Panc1 (cell line): ENCODE measurements at regions not wholly inside any gene's neighbourhood (a gene's known extent, or its start where the extent isn't known, plus 50 kb on each side); places are given as distances from the start of the nearest gene placed in this dataset.

Experiments
- ATAC-seq: fragments of 200-7000 bp; cut with Tn5 transposase; 2 replicates; pipeline ENCODE4 v1.9.1; 2020; ENCODE audit warnings: mild to moderate bottlenecking, moderate library complexity
- BruUV-seq: library from RNA; stranded (reverse); fragments of 400-500 nt; replicated peaks from 2 replicates; lab custom pipeline; 2021; lab: Mats Ljungman, UMichigan
- CTCF ChIA-PET: fragments of 300-600 bp; sonication (Branson Sonifier 250); formaldehyde crosslinking; loops from one replicate; lab custom pipeline; 2022; ENCODE audit warnings: antibody characterized with exemption; lab: Charles Lee
- POLR2A ChIA-PET: fragments of 300-600 bp; sonication (Branson Sonifier 250); formaldehyde crosslinking; loops from one replicate; lab custom pipeline; 2022; ENCODE audit warnings: antibody characterized with exemption; lab: Charles Lee
- DNase-seq: peaks from one replicate; pipeline ENCODE4 v3.0.0-alpha.2; 2010; ENCODE audit warnings: low read depth, low spot score
- H3K27ac ChIP-seq: 2 replicates; pipeline ENCODE4 v1.5.1; 2011; ENCODE audit warnings: mild to moderate bottlenecking, low read length, inconsistent platforms
- H3K27me3 ChIP-seq: fragments of 200-500 bp; sonication (Bioruptor generic); 2 replicates; pipeline ENCODE4 v1.6.0; 2014; ENCODE audit warnings: low read length, inconsistent platforms; ENCODE audit not compliant: control insufficient read depth, insufficient read depth
- H3K36me3 ChIP-seq: fragments of 200-500 bp; sonication (Bioruptor generic); 2 replicates; pipeline ENCODE4 v1.5.1; 2014; ENCODE audit warnings: inconsistent platforms, mild to moderate bottlenecking, low read length, moderate library complexity; ENCODE audit not compliant: control insufficient read depth, insufficient read depth
- H3K4me1 ChIP-seq: 2 replicates; pipeline ENCODE4 v1.5.1; 2011; ENCODE audit warnings: inconsistent platforms, mild to moderate bottlenecking, low read length, moderate library complexity; ENCODE audit not compliant: control insufficient read depth, insufficient read depth
- H3K4me3 ChIP-seq, 2 experiments: 2 replicates each; pipeline ENCODE4 v1.5.1; 2011 to 2012; ENCODE audit warnings: low read depth in 2 of 2, low read length in 2 of 2, mild to moderate bottlenecking in 2 of 2, inconsistent platforms in 1 of 2, moderate library complexity in 1 of 2
- H3K9me3 ChIP-seq: fragments of 200-500 bp; sonication (Bioruptor generic); 2 replicates; pipeline ENCODE4 v1.5.1; 2014; ENCODE audit warnings: low read depth, mild to moderate bottlenecking, inconsistent platforms, low read length, moderate library complexity; ENCODE audit not compliant: control insufficient read depth, insufficient read depth
- POLR2AphosphoS5 ChIP-seq: IDR thresholded peaks from 2 replicates; pipeline ENCODE4 v1.6.1; 2012; ENCODE audit warnings: mild to moderate bottlenecking, low read depth, low read length, moderate library complexity
- SIN3A ChIP-seq: IDR thresholded peaks from 2 replicates; pipeline ENCODE4 v1.6.1; 2012; ENCODE audit warnings: low read depth, mild to moderate bottlenecking, low read length, moderate library complexity, borderline replicate concordance; ENCODE audit not compliant: insufficient read depth
- TCF7L2 ChIP-seq: IDR thresholded peaks from 2 replicates; pipeline ENCODE4 v1.6.1; 2011; ENCODE audit warnings: mild to moderate bottlenecking, low read depth, low read length, inconsistent platforms
- in situ Hi-C: cut with HindIII; loops from 2 replicates; pipeline ENCODE4 v1.10.0; 2016; ENCODE audit warnings: low sequenced_read_pairs, low pct_unique_long_range_greater_than_20kb
- intact Hi-C: fragments of 100-400 bp; cut with micrococcal nuclease; formaldehyde crosslinking; loops from one replicate; pipeline ENCODE4 v1.10.0; 2022; ENCODE audit not compliant: unreplicated experiment
- TF ChIP-seq, protein P1 (sequence below), 2 experiments: IDR thresholded peaks; 2 replicates each; pipeline ENCODE4 v1.6.1; 2011 to 2012; ENCODE audit warnings: low read depth in 2 of 2, control low read depth in 1 of 2, low read length in 1 of 2, mild to moderate bottlenecking in 1 of 2, moderate library complexity in 1 of 2; ENCODE audit not compliant: insufficient read depth in 1 of 2
- TF ChIP-seq, protein P2 (sequence below): fragments of 450-650 bp; IDR thresholded peaks from 2 replicates; pipeline ENCODE4 v1.5.1; 2017; ENCODE audit warnings: mild to moderate bottlenecking

DNA sequence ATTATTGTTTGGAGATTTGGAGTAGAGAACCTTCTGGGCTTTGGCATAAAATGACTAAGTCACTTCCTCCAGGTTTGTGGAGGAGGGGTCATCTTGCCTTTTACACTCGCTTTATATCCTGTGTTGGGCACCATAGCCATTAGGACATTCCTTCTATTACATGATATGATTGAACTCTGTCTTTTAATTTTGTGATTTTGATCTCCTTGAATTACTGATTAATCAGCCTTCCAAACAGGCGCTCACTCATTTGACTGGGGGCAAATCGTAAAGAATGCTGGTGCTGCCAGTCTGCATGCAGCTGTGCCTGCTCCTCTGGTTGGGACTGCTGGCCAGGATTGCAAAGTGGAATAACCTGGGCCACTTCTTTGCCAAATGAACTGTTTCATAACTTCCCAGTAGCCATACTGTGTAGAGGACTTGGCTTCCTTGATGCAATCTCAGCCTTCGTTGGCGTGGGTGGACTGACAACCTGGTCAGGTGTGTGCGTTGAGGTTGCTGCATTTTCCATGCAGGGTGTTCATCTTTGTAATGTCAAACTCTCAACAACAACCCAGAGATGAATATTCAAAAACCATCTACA lies 65.9 kb upstream of the RAB11FIP2 start:
- ChIA-PET POLR2A (no interaction called here), CTCF (no interaction called here)
- no peaks in the 10 kb centered on the region for H3K27me3 ChIP-seq
- TF ChIP-seq, protein P1, sequence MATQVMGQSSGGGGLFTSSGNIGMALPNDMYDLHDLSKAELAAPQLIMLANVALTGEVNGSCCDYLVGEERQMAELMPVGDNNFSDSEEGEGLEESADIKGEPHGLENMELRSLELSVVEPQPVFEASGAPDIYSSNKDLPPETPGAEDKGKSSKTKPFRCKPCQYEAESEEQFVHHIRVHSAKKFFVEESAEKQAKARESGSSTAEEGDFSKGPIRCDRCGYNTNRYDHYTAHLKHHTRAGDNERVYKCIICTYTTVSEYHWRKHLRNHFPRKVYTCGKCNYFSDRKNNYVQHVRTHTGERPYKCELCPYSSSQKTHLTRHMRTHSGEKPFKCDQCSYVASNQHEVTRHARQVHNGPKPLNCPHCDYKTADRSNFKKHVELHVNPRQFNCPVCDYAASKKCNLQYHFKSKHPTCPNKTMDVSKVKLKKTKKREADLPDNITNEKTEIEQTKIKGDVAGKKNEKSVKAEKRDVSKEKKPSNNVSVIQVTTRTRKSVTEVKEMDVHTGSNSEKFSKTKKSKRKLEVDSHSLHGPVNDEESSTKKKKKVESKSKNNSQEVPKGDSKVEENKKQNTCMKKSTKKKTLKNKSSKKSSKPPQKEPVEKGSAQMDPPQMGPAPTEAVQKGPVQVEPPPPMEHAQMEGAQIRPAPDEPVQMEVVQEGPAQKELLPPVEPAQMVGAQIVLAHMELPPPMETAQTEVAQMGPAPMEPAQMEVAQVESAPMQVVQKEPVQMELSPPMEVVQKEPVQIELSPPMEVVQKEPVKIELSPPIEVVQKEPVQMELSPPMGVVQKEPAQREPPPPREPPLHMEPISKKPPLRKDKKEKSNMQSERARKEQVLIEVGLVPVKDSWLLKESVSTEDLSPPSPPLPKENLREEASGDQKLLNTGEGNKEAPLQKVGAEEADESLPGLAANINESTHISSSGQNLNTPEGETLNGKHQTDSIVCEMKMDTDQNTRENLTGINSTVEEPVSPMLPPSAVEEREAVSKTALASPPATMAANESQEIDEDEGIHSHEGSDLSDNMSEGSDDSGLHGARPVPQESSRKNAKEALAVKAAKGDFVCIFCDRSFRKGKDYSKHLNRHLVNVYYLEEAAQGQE (IDR thresholded peaks at IDR 0.05; ENCODE audit: insufficient read depth in 1 of 2, low read depth in 2 of 2, low read length in 1 of 2), result no peak
- TF ChIP-seq POLR2AphosphoS5 (no peak), TCF7L2 (no peak), SIN3A (no peak)
- TF ChIP-seq, protein P2, sequence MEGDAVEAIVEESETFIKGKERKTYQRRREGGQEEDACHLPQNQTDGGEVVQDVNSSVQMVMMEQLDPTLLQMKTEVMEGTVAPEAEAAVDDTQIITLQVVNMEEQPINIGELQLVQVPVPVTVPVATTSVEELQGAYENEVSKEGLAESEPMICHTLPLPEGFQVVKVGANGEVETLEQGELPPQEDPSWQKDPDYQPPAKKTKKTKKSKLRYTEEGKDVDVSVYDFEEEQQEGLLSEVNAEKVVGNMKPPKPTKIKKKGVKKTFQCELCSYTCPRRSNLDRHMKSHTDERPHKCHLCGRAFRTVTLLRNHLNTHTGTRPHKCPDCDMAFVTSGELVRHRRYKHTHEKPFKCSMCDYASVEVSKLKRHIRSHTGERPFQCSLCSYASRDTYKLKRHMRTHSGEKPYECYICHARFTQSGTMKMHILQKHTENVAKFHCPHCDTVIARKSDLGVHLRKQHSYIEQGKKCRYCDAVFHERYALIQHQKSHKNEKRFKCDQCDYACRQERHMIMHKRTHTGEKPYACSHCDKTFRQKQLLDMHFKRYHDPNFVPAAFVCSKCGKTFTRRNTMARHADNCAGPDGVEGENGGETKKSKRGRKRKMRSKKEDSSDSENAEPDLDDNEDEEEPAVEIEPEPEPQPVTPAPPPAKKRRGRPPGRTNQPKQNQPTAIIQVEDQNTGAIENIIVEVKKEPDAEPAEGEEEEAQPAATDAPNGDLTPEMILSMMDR, result no peak
- BruUV-seq, result no TSS peak
- H3K9me3 ChIP-seq, result no peaks in the 10 kb centered on the region
- H3K4me3 ChIP-seq, result no peak overlapping the region
- DNase-seq (no peak), ATAC-seq (no peak)
- no peaks in the 10 kb centered on the region for H3K36me3 ChIP-seq
- in situ Hi-C loops (no loop called here), intact Hi-C loops (no loop called here)
- no peaks in the 10 kb centered on the region for H3K4me1 ChIP-seq
- no peak overlapping the region for H3K27ac ChIP-seq

DNA sequence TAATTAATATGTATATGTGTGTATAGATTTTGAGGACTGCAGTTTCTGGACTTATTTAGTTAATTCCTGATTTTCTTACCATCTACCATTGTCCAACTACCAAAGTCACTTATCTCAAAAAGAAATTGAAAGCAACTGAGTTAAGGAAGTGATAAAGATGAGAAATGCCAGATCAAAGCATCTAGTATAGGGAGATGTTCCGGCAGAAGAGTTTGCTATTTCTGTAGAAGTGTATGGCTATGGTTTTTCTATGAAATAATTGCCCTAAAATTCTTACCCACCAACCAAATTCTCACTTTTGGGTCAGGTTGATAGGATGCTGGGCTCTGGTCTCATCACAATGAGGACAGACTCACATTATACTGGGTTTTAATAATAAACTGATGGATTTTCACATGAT lies 64.0 kb upstream of the RAB11FIP2 start:
- intact Hi-C loops (no loop called here), in situ Hi-C loops (no loop called here)
- no peaks in the 10 kb centered on the region for H3K27me3 ChIP-seq
- no peaks in the 10 kb centered on the region for H3K36me3 ChIP-seq
- ATAC-seq (no peak), DNase-seq (no peak)
- TF ChIP-seq POLR2AphosphoS5, result no peak
- TF ChIP-seq SIN3A, result no peak
- TF ChIP-seq TCF7L2, result no peak
- TF ChIP-seq, protein P1 (IDR thresholded peaks at IDR 0.05; ENCODE audit: insufficient read depth in 1 of 2, low read depth in 2 of 2, low read length in 1 of 2), result no peak
- TF ChIP-seq, protein P2, result no peak
- BruUV-seq, result no TSS peak
- H3K4me3 ChIP-seq, result no peak overlapping the region
- H3K27ac ChIP-seq, result no peak overlapping the region
- CTCF ChIA-PET, result no interaction called here
- H3K9me3 ChIP-seq, result no peaks in the 10 kb centered on the region
- no peaks in the 10 kb centered on the region for H3K4me1 ChIP-seq
- POLR2A ChIA-PET, result no interaction called here
